Astrocyte of the hippocampus (primary cell): ENCODE measurements at regions not wholly inside any gene's neighbourhood (a gene's known extent, or its start where the extent isn't known, plus 50 kb on each side); places are given as distances from the start of the nearest gene placed in this dataset.

Experiments
- DNase-seq: peaks from one replicate; pipeline ENCODE4 v3.0.0; 2011; ENCODE audit warnings: low read depth, low spot score

- no peak for DNase-seq
Observed at GRCh38 chr6:8276148-8276547, 159.2 kb downstream of the SLC35B3 start.

GRCh38 chr6:8275667-8276066 is 159.7 kb downstream of the SLC35B3 start:
- DNase-seq: no peak

DNA sequence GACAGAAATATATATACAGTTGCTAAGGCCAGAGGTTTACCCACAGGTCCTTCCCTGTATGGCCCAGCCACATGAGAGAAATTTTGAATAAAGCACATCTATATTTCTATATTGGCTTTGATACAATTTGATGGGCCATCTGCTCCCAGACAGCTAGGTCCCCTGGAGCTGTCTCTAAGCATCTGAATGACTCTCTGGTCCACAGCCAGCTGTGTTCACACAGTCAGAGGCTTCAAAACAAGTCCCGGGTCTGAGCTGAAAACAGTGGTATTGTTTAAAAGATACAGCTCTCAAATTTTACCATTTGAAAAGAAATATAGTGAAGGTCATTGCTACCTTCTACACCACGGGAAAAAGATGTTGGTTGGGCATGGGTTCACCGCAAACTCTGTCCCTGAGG is 161.1 kb downstream of the SLC35B3 start:
- DNase-seq: no peak

- DNase-seq: no peak
Observed at GRCh38 chr6:8269872-8270454, 165.4 kb downstream of the SLC35B3 start.

- DNase-seq: no peak
Observed at GRCh38 chr6:8269094-8269493, 166.3 kb downstream of the SLC35B3 start.

DNA sequence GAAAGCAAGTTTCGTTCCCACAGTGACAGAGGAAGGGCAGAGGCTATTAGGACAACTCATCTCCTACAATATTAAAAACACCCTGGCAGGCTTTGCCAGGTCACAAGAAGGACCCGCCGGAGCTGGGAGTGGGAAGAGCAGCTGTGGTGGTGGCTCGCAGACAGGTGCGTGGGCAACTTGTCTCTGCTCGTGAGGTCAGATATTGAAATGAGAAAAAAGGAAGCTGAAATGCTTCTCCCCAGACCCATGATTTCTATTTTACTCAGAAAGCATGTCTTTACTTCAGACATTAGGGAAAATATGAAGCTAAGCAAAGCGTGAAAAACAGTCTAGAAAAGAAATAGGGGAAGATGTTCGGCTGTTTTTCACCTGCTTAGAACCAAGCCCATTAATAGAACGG is 166.3 kb upstream of the EEF1E1 start:
- no peak for DNase-seq

GRCh38 chr6:8268156-8268555 is 165.8 kb upstream of the EEF1E1 start:
- no peak for DNase-seq

DNA sequence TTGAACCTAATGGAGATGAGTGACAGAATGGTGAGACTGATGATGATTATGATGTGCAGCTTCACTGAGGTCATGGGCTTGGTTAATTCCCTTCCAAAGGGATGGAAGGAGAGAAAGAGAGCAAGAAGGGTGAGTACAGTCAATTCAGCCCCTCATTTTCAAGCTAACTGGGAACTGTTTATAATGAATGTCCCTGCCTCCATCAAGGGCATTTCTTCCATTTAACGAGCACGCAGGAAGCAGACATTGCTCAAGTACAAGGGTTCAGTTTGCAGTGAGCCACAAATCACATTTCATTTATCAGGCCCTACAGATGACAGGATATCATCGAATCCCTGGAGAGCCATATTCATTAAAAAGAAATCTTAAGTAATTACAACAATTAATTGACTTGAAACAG is 158.3 kb upstream of the EEF1E1 start:
- DNase-seq: no peak

DNA sequence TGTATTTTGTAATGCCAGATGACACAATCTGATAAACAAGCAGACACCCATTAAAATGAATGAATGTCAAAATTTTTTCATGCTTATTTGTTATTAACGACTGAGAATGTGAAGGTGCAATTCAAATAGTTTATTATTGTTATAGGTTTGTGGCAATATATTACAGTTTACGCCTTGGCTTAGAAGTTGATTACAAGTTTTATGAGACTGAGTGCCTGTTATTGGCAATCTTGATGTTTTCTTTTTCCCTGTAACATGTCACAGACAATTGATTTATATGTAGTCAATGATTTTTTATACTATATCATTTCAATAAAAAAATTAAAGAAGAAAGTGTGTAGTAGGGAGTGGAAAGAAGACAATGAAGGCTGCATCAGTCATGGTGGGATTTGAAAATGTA is 144.1 kb upstream of the EEF1E1 start:
- no peak for DNase-seq

GRCh38 chr6:8245726-8246125 is 143.4 kb upstream of the EEF1E1 start:
- no peak for DNase-seq

DNA sequence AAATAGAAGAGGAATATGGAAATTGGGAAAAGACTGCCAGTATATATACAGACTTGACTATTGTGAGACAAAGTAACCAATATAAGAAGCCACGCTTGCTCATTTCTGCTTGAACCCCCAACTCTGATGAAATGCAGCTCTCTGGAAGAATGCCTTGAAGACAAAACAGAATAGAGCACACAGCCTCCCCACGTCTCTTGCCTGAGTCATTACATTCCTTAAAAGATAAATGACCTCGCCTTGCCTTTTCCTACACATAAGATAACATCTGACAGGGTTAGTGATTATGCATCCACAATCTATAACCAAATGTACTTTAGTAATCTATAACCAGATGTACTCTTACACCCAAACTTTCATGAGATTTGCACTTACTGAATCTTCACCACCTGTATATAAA is 141.1 kb upstream of the EEF1E1 start:
- peak; percentile 29 for DNase-seq

DNA sequence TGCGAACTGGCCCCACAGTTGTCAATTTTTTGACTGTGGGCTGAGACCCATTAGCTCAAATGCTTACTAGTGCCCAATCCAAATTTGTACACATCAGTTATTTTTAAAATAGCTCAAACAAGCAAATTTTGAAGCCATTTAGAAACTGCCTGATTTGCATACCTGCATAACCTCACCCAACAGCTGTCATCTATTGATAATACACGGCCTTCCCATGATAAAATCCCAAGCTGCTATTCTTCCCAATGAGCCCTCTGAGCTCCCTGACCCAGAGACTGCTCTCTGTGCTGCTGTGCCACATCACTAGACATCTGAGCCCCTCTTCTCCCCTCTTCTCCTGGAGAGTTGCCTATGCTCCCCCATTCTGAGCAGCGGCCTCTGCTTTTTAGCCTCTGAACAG is 140.5 kb upstream of the EEF1E1 start:
- no peak for DNase-seq

DNA sequence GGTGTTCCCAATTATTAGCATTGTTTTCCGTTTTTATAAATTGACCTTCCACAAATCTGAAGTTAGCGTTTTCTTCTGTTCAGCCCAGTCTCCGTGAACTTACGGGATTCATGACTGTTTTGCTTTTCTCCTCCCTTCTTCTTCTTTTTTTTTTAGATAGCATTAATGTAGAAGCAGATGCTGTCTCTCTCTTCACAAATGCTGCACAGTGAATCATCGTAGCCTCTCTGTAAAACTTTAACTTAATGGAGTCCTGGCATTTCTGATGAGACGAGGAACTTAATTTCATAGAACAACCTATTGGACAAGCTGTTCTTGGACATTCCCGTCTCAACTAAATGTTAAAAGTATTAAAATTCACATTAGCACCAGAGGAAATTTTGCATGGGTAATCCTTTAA is 138.0 kb upstream of the EEF1E1 start:
- no peak for DNase-seq

DNA sequence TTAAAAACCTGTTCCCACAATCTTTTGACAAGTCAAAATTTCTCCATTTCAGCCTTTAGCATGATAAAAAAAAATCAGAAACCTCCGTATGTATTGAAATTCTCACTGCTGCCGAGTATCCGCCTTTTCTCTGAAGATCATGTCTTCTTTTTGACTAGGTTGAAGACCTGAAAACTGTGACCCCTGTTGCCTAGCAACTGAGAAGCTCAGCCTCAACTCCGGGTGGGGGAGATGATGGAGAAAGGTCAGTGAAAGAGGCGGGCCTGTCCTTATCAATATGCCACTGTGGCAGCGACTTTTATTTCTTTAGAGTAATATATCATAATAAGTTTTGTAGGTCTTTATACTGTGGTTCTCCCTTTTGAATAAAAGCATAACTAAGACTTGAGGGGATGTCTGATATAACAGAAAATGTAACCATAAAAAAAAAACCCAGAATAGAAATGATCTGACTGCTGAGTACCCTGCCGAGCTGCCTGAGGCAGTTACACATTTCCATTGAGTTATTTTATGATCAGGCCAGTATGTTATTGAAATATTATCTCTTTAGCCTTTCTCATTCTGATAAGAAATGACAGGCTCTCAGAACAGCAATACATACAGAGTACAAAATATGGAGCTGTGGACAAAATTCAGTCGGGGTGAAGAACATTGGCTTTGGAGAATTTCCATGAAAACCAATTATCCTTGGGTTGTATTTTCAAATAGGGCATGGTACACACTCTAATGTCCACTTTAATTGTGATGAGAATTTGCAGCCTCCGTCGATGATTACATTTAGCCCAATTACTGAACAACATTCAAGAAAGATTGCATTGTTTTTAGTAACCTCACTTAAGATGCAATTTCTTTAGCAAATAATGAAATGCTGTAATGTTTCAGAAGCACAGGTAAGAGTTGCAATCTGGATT is 136.7 kb upstream of the EEF1E1 start:
- no peak for DNase-seq

DNA sequence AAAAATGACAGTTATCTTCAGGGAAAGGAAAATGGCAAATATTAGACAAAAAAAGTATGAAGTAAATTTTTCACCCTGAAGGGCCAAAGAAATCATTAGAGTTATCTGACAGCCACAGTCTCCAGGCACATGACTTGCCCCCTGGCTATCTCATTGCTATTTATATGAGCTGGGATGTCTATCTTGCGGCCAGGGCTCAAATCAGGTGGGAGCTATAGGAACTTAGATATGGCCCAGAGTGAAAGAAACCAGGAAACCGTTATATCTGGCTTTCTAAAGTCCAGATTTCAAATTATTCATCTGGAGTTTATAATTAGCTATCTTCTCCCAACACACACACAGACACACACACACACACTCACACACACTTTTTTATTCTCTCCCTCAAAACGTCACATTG is 135.3 kb upstream of the EEF1E1 start:
- DNase-seq: no peak

GRCh38 chr6:8236956-8237355 is 134.6 kb upstream of the EEF1E1 start:
- DNase-seq: no peak

- no peak for DNase-seq
Observed at GRCh38 chr6:8234321-8234720, 132.0 kb upstream of the EEF1E1 start.

- DNase-seq: no peak
Observed at GRCh38 chr6:8231956-8232355, 129.6 kb upstream of the EEF1E1 start.

DNA sequence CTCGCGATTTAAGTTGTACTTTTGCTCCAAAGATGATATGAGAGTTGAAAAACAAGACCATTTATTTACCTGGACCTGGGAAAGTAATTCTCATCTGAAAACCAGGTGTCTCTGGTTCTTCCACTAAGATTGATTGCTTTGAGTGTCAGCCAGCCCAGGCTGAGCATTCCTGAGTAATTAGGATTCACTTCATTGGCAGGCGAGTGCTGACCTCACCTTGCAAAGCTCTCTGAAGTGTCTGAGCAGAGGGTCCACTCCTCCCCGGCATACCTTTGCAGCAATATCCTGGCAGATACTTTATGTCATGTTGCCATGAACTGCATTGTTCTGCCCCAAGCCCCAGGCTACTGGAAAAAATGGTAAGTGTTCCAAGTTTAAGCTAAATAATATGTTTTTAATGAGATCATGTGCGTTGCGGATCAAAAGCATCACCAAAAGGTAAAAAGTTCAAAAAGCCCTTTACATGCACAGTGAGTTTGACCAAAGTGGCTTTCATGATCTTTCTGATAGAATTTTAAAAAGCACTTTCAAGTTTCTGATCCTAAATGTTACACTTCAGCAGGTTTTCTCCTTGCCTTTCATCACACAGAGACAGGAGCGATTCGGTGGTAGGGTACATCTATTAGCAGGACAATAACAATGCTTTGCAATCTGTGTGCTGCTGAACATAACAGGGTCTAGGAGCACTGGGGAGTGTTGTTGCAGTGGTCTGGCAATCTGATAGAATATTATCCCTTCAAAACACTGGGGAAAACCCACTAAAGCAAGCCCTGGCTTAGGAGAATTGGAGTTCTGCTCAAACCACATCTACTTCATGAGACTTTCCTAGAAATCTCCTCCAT is 127.8 kb upstream of the EEF1E1 start:
- DNase-seq: no peak

DNA sequence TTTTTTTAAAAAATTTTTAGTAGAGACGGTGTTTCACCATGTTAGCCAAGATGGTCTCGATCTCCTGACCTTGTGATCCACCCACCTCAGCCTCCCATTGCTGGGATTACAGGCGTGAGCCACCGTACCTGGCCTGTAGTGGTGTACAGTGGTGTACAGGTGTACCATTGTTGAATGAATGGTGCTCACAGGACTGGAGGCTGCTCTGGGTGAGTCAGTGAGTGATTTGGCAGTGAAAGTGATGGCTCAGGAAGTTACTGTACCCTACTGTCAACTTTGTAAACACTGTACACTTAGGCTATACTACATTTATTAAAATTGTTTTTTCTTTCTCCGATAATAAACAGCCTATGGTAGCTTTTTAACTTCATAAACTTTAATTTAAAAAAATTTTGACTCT is 122.8 kb upstream of the EEF1E1 start:
- DNase-seq: no peak

DNA sequence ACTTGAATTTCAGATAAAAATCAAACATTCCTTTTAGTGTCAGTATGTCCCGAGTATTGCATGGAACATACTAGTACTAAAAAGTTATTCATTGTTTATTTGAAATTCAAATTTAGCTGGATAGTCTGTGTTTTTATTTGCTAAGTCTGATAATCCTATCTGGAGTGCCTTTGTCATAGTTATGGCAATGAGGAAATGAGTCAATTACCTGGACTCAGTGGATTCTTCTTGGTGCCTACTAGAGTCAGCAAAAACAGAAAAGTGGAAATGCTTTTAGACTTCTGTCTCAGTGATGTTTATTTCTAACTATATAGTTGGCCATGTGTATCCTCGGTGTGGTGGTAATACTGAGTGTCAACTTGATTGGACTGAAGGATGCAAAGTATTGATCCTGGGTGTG is 121.3 kb upstream of the EEF1E1 start:
- DNase-seq: no peak

DNA sequence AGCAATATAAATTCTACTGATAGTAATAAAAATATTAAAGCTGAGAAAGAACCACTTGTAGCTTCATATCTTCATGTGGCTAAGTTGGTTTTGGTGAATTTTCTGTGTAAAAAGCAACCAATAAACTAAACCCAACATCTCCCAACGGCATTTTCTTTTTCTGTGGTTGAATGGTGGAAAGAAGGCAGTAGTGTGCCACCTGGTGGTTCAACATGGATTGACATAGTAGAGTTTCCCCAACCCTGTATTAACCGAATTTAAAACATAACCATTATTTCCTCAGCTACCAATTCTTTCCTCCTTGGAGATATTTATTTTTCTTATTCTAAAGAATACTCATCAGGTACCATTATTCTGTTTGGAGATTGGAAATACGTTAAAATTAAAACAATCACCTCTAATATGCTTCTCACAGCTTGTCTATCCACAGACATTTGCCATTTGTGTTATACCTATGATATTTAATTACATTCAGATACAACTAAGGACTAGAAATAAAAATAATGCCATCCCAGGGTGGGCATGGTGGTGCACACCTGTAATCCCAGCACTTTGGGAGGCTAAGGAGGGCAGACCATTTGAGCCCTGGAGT is 117.1 kb upstream of the EEF1E1 start:
- DNase-seq: peak; percentile 80
